Panc1 (cell line): ENCODE measurements at regions not wholly inside any gene's neighbourhood (a gene's known extent, or its start where the extent isn't known, plus 50 kb on each side); places are given as distances from the start of the nearest gene placed in this dataset.

Experiments
- ATAC-seq: fragments of 200-7000 bp; cut with Tn5 transposase; 2 replicates; pipeline ENCODE4 v1.9.1; 2020; ENCODE audit warnings: mild to moderate bottlenecking, moderate library complexity
- BruUV-seq: library from RNA; stranded (reverse); fragments of 400-500 nt; replicated peaks from 2 replicates; lab custom pipeline; 2021; lab: Mats Ljungman, UMichigan
- CTCF ChIA-PET: fragments of 300-600 bp; sonication (Branson Sonifier 250); formaldehyde crosslinking; loops from one replicate; lab custom pipeline; 2022; ENCODE audit warnings: antibody characterized with exemption; lab: Charles Lee
- POLR2A ChIA-PET: fragments of 300-600 bp; sonication (Branson Sonifier 250); formaldehyde crosslinking; loops from one replicate; lab custom pipeline; 2022; ENCODE audit warnings: antibody characterized with exemption; lab: Charles Lee
- DNase-seq: peaks from one replicate; pipeline ENCODE4 v3.0.0-alpha.2; 2010; ENCODE audit warnings: low read depth, low spot score
- H3K27ac ChIP-seq: 2 replicates; pipeline ENCODE4 v1.5.1; 2011; ENCODE audit warnings: mild to moderate bottlenecking, low read length, inconsistent platforms
- H3K27me3 ChIP-seq: fragments of 200-500 bp; sonication (Bioruptor generic); 2 replicates; pipeline ENCODE4 v1.6.0; 2014; ENCODE audit warnings: low read length, inconsistent platforms; ENCODE audit not compliant: control insufficient read depth, insufficient read depth
- H3K36me3 ChIP-seq: fragments of 200-500 bp; sonication (Bioruptor generic); 2 replicates; pipeline ENCODE4 v1.5.1; 2014; ENCODE audit warnings: inconsistent platforms, mild to moderate bottlenecking, low read length, moderate library complexity; ENCODE audit not compliant: control insufficient read depth, insufficient read depth
- H3K4me1 ChIP-seq: 2 replicates; pipeline ENCODE4 v1.5.1; 2011; ENCODE audit warnings: inconsistent platforms, mild to moderate bottlenecking, low read length, moderate library complexity; ENCODE audit not compliant: control insufficient read depth, insufficient read depth
- H3K4me3 ChIP-seq, 2 experiments: 2 replicates each; pipeline ENCODE4 v1.5.1; 2011 to 2012; ENCODE audit warnings: low read depth in 2 of 2, low read length in 2 of 2, mild to moderate bottlenecking in 2 of 2, inconsistent platforms in 1 of 2, moderate library complexity in 1 of 2
- H3K9me3 ChIP-seq: fragments of 200-500 bp; sonication (Bioruptor generic); 2 replicates; pipeline ENCODE4 v1.5.1; 2014; ENCODE audit warnings: low read depth, mild to moderate bottlenecking, inconsistent platforms, low read length, moderate library complexity; ENCODE audit not compliant: control insufficient read depth, insufficient read depth
- POLR2AphosphoS5 ChIP-seq: IDR thresholded peaks from 2 replicates; pipeline ENCODE4 v1.6.1; 2012; ENCODE audit warnings: mild to moderate bottlenecking, low read depth, low read length, moderate library complexity
- SIN3A ChIP-seq: IDR thresholded peaks from 2 replicates; pipeline ENCODE4 v1.6.1; 2012; ENCODE audit warnings: low read depth, mild to moderate bottlenecking, low read length, moderate library complexity, borderline replicate concordance; ENCODE audit not compliant: insufficient read depth
- TCF7L2 ChIP-seq: IDR thresholded peaks from 2 replicates; pipeline ENCODE4 v1.6.1; 2011; ENCODE audit warnings: mild to moderate bottlenecking, low read depth, low read length, inconsistent platforms
- in situ Hi-C: cut with HindIII; loops from 2 replicates; pipeline ENCODE4 v1.10.0; 2016; ENCODE audit warnings: low sequenced_read_pairs, low pct_unique_long_range_greater_than_20kb
- intact Hi-C: fragments of 100-400 bp; cut with micrococcal nuclease; formaldehyde crosslinking; loops from one replicate; pipeline ENCODE4 v1.10.0; 2022; ENCODE audit not compliant: unreplicated experiment
- TF ChIP-seq, protein P1 (sequence below), 2 experiments: IDR thresholded peaks; 2 replicates each; pipeline ENCODE4 v1.6.1; 2011 to 2012; ENCODE audit warnings: low read depth in 2 of 2, control low read depth in 1 of 2, low read length in 1 of 2, mild to moderate bottlenecking in 1 of 2, moderate library complexity in 1 of 2; ENCODE audit not compliant: insufficient read depth in 1 of 2
- TF ChIP-seq, protein P2 (sequence below): fragments of 450-650 bp; IDR thresholded peaks from 2 replicates; pipeline ENCODE4 v1.5.1; 2017; ENCODE audit warnings: mild to moderate bottlenecking

DNA sequence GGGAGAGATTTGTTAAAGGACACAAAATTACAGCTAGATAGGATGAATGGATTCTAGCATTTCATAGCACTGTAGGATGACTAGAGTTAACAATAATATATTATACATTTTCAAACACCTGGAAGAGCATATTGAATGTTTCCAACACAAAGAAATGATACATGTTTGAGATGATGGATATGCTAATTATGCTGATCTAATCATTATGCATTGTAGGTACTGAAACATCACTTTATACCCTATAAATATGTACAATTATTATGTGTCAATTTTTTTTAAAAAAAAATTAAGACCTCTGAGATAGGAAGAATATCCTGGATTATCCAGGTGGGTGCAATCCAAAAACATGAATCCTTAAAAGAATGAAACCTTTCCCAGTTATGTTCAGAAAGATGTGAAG, 100.3 kb upstream of the CPNE8 start:
- DNase-seq (no peak), ATAC-seq (no peak)
- no peak for TF ChIP-seq POLR2AphosphoS5
- TF ChIP-seq TCF7L2, result no peak
- TF ChIP-seq, protein P1, sequence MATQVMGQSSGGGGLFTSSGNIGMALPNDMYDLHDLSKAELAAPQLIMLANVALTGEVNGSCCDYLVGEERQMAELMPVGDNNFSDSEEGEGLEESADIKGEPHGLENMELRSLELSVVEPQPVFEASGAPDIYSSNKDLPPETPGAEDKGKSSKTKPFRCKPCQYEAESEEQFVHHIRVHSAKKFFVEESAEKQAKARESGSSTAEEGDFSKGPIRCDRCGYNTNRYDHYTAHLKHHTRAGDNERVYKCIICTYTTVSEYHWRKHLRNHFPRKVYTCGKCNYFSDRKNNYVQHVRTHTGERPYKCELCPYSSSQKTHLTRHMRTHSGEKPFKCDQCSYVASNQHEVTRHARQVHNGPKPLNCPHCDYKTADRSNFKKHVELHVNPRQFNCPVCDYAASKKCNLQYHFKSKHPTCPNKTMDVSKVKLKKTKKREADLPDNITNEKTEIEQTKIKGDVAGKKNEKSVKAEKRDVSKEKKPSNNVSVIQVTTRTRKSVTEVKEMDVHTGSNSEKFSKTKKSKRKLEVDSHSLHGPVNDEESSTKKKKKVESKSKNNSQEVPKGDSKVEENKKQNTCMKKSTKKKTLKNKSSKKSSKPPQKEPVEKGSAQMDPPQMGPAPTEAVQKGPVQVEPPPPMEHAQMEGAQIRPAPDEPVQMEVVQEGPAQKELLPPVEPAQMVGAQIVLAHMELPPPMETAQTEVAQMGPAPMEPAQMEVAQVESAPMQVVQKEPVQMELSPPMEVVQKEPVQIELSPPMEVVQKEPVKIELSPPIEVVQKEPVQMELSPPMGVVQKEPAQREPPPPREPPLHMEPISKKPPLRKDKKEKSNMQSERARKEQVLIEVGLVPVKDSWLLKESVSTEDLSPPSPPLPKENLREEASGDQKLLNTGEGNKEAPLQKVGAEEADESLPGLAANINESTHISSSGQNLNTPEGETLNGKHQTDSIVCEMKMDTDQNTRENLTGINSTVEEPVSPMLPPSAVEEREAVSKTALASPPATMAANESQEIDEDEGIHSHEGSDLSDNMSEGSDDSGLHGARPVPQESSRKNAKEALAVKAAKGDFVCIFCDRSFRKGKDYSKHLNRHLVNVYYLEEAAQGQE (IDR thresholded peaks at IDR 0.05; ENCODE audit: insufficient read depth in 1 of 2, low read depth in 2 of 2, low read length in 1 of 2), result no peak
- TF ChIP-seq, protein P2, sequence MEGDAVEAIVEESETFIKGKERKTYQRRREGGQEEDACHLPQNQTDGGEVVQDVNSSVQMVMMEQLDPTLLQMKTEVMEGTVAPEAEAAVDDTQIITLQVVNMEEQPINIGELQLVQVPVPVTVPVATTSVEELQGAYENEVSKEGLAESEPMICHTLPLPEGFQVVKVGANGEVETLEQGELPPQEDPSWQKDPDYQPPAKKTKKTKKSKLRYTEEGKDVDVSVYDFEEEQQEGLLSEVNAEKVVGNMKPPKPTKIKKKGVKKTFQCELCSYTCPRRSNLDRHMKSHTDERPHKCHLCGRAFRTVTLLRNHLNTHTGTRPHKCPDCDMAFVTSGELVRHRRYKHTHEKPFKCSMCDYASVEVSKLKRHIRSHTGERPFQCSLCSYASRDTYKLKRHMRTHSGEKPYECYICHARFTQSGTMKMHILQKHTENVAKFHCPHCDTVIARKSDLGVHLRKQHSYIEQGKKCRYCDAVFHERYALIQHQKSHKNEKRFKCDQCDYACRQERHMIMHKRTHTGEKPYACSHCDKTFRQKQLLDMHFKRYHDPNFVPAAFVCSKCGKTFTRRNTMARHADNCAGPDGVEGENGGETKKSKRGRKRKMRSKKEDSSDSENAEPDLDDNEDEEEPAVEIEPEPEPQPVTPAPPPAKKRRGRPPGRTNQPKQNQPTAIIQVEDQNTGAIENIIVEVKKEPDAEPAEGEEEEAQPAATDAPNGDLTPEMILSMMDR, result no peak
- TF ChIP-seq SIN3A, result no peak
- no peaks in the 10 kb centered on the region for H3K4me1 ChIP-seq
- H3K27me3 ChIP-seq, result no peaks in the 10 kb centered on the region
- POLR2A ChIA-PET, result no interaction called here
- BruUV-seq, result no TSS peak
- no peaks in the 10 kb centered on the region for H3K9me3 ChIP-seq
- CTCF ChIA-PET, result no interaction called here
- no peak overlapping the region for H3K27ac ChIP-seq
- no peak overlapping the region for H3K4me3 ChIP-seq
- intact Hi-C loops, result no loop called here
- in situ Hi-C loops, result no loop called here
- no peaks in the 10 kb centered on the region for H3K36me3 ChIP-seq

DNA sequence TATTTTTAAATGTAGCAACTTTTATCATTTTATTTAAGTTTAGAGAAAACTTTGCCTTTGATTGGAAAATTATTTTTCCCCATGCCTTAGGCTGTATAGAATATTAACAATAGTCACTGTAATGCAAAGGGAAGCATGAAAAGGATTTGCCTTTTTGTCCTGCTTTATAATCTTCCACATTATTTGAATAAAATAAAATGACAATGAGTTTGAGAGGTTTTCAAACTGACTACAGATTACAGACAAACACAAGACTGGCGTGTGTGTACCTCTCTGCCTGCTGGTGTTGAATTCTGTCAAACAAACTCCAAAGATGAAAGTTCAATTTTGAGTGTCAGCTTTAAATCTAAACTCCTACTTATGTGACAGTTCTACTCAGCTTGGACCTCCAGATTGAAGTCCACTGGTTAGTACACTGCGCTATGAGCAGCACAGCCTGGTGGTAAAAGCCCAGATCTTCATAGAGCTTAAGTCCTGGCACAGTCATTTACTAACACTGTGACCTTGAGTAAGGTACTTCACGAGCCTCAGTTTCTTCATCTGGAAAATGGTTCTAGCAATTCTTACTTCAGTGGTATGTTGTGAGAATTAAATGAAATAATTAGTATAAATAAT, 98.3 kb upstream of the CPNE8 start:
- Histone ChIP-seq H3K9me3 (no peaks in the 10 kb centered on the region), H3K27me3 (no peaks in the 10 kb centered on the region), H3K27ac (no peak overlapping the region), H3K4me1 (no peaks in the 10 kb centered on the region), H3K4me3 (no peak overlapping the region), H3K36me3 (no peaks in the 10 kb centered on the region)
- TF ChIP-seq TCF7L2 (no peak), POLR2AphosphoS5 (no peak), SIN3A (no peak)
- TF ChIP-seq, protein P2, result no peak
- TF ChIP-seq, protein P1 (IDR thresholded peaks at IDR 0.05; ENCODE audit: insufficient read depth in 1 of 2, low read depth in 2 of 2, low read length in 1 of 2), result no peak
- POLR2A ChIA-PET, result no interaction called here
- CTCF ChIA-PET, result no interaction called here
- BruUV-seq, result no TSS peak
- no peak for ATAC-seq
- DNase-seq, result no peak
- in situ Hi-C loops, result no loop called here
- intact Hi-C loops, result no loop called here
